HG03442 (cell line): ENCODE measurements at regions not wholly inside any gene's neighbourhood (a gene's known extent, or its start where the extent isn't known, plus 50 kb on each side); places are given as distances from the start of the nearest gene placed in this dataset.
"Not testable (repeated sequence)": the region's sequence is repeated elsewhere in the genome, so short reads cannot be mapped to it uniquely, and the experiment has no call there.

Source experiments
- ATAC-seq: cut with Tn5 transposase; IDR thresholded peaks from one replicate; pipeline ENCODE4 v1.9.1; 2021; ENCODE audit warnings: mild to moderate bottlenecking, moderate library complexity; ENCODE audit not compliant: unreplicated experiment

DNA sequence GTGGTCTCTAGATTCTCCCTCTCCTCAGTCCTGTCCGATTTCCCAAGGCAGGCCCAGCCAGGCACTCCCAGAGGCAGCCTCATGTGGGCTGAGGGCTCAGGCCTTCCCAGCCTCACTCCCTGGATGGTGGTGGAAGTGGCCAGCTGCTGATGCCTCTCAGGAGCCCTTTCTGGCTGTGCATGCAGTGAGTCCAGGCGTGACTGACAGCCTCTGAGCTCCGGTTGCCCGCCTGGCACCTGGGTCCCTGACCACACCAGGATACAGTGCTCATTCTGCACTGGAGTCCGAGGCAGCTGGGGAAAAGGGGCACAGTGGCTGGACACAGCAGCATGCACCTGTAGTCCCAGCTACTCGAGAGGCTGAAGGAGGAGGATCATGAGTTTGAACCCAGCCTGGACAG, 132.6 kb downstream of the CUL2 start:
- no peak for ATAC-seq

DNA sequence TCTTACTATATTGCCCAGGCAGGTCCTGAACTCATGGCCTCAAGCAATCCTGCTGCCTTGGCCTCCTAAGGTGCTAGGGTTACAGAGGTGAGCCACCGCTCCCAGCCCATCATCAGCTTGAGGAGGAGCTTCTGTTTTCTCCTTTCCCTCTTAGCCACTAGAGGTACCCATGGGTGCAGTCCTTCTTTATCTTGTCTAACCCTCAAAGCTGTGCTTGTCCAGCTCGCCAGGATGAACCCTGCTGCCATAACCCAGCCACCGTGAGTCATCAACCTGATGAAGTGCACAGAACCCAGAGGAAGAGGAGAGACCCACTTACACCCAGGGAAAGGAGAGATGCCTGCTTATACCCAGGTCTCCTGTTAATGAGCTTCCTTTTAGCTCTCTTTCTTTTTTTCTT, 133.4 kb downstream of the CUL2 start:
- no peak for ATAC-seq

DNA sequence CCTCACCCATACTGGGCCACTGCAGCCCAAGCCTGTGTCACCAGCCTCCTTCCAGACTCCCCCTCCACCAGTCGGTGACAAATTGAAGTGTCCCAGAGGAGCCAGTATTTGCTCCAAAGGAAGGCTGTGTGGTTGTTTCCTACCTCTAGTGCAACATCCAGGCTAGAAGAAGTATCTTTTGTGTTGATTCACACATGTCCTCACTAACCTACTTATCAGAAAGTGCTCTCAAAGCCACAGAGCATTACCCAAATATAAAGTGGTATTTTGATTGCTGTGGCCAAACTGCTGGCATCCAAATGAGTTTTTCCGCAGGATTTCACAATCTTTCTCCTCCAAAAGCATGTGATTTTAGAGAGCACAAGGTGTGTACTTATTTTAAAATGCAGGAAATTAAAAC, 134.8 kb downstream of the CUL2 start:
- no peak for ATAC-seq

DNA sequence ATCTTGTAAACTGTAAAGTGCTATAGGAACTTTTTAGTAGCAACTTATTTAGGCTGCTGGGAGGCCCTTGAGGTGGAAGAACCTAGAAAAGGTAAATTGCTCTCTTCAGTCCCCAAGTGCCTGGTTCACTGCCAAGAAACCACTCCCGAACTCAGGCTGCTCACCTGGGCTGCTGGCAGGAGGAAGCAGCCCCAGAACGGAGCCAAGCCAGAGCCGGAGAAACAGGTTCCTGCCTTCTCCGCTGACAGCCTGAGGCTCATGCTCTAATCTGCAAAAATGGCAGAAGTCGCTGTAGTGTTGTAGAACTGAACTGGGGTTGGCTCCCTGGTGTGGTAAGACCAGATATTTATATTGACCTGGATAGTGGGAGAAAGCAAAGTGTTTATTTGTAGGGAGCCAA, 136.0 kb downstream of the CUL2 start:
- ATAC-seq = no peak

DNA sequence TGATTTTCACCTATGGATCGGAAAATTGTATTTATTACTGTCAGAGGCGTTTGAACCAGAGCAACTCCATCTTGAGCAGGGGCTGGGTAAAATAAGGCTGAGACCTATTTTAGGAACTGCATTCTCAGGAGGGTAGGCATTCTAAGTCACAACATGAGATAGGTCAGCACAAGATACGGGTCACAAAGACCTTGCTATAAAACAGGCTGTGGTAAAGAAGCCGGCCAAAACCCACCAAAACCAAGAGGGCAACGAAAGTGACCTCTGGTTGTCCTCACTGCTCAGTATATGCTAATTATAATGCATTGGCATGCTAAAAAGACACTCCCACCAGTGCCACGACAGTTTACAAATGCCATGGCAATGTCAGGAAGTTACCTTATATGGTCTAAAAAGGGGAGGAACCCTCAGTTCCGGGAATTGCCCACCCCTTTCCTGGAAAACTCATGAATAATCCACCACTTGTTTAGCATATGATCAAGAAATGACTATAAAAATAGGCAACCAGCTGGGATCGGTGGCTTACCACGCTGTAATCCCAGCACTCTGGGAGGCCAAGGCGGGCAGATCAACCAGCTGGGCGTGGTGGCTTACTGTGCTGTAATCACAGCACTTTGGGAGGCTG, 136.3 kb upstream of the PARD3 start:
- not testable (repeated sequence) for ATAC-seq

DNA sequence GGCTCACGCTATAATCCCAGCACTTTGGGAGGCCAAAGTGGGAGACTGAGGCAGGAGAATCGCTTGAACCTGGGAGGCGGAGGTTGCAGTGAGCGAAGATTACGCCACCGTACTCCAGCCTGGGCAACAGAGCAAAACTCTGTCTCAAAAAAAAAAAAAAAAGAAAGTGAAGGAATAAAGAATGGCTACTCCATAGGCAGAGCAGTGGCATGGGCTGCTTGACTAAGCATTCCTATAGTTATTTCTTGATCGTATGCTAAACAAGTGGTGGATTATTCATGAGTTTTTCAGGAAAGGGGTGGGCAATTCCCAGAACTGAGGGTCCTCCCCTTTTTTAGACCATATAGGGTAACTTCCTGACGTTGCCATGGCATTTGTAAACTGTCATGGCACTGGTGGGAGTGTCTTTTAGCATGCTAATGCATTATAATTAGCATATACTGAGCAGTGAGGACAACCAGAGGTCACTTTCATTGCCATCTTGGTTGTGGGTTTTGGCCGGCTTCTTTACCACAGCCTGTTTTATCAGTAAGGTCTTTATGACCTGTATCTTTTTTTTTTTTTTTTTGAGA, 130.9 kb upstream of the PARD3 start:
- ATAC-seq = not testable (repeated sequence)

DNA sequence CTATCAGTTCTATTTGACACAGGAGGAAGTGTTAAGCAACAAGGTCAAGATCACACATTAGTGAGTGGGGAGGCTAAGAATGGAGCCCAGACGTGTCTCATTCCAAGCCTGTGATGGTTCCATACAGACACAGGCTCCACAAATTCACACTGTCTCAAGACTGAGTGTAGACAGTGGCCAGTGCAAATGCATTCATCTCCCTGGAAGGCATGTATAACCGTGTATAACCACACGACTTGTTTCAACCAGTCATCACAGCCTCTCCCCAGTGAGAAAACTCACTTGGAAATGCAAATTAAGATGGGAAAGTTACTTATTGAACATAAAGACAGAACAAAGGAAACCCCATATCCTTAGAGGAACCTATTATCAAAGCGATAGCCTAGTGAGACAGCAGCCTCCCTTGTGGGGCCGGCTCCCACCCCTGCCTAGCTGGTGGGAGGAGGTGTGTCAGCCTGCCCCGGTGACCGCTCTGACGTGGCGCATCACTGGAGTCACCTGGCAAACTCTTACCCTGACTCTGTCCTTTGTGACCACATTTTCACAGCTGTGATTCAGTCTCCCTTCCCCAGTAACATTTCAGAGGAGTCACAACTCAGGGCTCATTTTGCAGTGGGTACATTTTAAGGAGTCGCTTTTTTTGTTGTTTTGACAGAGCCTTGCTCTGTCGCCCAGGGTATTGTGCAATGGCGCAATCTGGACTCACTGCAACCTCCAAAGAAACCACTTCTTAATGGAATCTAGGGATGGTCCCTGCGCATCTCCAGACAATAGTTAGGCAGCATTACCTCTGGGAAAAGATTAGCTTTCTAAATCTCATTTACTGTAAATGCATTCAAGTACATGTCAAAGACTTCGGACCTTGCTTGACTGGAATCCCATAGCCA, 126.6 kb upstream of the PARD3 start:
- peak; percentile 65 for ATAC-seq

DNA sequence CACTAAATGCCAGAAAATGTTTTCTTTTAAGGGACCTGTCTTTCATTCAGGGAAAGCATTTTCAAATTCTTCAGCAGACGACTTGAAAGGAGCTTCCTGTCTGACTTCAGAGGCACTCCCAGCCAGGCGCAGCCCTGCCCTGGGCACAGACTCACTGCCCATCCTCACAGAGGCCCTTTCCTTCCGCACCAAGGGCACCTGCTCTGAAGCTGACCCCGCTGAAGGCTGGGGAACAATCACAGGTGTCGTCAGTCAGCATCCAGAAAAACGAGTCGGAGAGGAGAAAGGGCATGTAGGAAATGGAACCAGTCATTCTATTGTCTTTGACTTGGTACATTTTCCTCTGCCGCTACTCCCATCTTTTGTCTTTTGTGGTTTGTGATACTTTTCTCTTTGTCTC, 125.3 kb upstream of the PARD3 start:
- ATAC-seq = no peak

DNA sequence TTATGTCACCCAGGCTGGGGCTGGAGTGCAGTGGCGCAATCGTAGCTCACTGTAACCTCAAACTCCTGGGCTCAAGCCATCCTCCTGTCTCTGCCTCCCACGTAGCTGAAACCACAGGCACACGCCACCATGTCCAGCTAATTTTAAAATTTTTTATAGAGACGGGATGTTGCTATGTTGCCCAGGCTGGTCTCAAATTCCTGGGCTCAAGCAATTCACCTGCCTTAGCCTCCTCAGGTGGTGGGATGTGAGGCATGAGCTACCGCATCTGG, 123.2 kb upstream of the PARD3 start:
- no peak for ATAC-seq

DNA sequence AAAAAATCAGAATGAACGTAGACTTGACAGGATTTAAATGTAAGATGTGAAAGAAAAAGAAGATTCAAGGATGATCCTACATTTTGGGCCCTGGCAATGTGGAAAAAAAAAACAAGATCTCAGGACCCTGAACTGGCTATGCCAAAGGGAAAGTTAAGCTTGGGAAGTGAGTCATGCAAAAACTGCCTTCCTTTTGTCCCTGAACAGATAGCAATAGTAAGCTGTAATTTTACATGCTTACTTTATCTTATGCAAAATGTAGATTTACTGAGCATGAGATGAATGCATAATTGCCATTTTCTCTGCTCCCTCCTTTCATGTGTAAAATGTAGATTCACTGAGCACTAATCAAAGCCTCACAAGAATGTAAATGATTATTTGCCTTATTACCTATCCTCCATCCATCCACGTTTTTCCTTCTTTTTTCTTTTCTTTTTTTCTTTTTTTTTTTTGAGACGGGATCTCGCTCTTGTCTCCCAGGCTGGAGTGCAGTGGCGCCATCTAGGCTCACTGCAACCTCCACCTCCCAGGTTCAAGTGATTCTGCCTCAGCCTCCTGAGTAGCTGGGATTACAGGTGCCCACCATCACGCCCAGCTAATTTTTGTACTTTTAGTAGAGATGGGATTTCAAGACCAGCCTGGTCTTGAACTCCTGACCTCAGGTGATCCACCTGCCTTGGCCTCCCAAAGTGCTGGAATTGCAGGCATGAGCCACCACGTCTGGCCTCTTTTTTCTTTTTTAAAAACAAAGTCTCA, 122.7 kb upstream of the PARD3 start:
- ATAC-seq = not testable (repeated sequence)

DNA sequence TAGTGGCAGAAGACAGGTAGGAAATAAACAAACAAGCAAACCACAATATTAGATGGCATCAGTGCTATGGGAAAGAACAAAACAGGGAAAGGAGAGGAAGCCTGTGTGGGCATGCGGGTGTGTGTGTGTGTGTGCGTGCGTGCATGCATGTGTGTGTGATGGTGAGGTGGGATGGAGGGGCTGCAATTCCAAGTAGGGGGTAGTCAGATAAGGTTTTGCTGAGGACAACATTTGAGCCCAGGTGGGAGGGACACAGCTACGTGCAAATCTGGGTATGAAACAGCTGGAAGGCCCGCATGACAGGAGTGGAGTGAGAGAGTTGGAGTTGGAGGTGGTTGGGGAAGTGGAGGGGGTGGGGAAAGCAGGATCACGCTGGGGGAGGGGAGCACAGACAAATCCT, 121.0 kb upstream of the PARD3 start:
- no peak for ATAC-seq

DNA sequence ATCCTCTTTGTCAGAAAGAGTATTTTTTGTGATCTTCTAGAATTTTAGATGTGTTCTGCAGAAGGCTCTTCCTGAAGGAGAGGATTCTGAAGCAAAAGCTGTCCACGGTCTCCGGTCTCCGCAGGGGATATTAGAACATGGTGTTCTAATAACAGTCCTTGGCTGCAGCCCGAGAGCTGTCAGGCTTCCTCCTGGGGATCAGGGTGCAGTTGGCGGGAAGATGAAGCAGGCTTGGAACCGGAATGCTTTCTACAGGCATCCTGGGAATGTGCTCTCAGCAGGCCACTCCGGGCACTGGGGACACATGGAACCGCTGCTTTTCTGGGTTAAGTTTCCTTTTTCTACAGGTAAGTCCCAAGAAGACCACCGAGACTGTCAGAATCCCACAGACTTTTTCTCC, 118.6 kb upstream of the PARD3 start:
- no peak for ATAC-seq

DNA sequence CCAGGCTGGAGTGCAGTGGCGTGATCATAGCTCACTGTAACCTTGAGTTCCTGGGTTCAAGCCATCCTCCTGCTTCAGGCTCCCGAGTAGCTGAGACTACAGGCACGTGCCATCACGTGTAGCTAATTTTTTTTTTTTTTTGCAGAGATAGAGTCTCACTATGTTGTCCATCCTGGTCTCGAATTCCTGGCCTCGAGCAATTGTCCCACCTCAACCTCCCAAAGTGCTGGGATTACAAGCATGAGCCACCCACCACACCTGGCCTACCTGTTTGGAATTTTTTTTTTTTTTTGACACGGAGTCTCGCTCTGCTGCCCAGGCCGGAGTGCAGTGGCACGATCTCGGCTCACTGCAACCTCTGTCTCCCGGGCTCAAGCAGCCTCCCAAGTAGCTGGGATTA, 117.1 kb upstream of the PARD3 start:
- no peak for ATAC-seq

DNA sequence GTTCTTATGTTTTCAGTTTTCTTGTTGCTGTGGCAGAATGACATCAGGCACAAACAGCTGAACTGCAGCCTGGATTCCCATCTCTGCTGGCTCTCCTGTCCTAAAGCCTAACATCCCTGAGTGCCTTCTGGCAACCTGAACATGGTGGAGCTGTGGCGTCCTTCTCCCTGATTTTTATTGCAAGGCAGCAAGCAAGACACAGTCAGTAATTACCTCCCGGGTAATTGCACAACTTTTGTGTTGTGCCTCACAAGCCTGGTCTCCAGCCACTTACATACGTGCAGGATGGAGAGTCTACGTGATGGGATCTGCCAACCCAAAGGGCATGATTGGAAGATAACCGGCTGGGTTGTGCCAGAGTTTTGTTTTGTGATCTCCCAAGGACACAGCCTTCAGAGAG, 116.1 kb upstream of the PARD3 start:
- ATAC-seq = no peak

DNA sequence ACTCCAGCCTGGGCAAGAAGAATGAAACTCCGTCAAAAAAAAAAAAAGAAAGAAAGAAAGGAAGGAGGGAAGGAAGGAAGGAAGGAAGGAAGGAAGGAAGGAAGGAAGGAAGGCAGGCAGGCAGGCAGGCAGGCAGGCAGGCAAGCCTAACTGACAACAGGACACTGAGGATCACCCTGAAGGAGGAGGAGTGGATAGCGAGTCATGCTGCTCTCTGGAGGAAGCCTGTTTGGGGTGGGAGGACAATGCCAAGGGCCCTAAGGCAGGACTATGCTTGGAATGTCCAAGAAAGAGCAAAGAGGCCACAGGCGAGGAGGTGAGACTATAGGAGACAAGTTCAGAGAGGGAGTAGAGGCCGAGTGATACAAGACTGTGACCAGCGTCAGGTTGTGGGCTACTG, 107.0 kb upstream of the PARD3 start:
- ATAC-seq = no peak

DNA sequence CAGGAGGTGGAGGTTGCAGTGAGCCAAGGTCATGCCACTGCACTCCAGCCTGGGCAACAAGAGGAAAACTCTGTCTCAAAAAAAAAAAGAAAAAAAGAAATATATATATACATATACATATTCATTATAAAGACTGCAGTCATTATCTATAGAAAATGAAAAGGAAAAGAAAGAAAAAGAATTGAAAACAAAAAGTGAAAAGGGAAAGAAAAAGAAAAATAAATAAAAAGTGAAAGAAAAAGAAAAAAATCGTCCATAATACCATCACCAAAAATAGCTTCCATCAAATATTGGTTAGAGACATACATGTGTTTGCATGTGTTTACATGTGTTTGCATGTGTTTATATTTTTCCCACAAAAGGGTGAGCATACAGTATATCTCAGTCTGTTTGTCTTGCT, 105.5 kb upstream of the PARD3 start:
- ATAC-seq = no peak

DNA sequence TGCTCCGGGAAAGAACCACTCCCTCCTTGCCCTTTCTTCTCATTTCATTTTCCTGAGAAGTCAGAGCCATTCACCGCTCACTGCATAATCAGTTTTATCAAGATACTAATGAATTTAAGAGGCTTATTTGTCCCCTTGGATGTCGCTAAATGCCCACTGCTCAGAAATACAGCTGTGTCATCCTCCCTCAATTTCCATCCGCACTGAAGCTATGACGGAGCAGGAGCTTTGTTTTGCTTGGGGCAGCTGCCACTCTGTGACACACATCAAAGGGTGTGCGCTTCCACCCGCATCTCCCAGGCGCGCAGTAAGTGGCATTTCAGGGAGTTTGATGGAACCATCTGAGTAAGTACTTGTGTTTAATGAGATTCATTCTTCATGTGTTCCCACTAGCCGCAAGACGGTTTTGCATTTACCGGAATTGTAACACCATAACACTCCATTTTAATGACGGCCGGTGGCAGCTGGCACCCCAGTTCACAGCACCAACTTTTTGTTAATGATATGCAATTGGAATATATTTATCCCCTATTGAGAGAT, 103.8 kb upstream of the PARD3 start:
- ATAC-seq = no peak

DNA sequence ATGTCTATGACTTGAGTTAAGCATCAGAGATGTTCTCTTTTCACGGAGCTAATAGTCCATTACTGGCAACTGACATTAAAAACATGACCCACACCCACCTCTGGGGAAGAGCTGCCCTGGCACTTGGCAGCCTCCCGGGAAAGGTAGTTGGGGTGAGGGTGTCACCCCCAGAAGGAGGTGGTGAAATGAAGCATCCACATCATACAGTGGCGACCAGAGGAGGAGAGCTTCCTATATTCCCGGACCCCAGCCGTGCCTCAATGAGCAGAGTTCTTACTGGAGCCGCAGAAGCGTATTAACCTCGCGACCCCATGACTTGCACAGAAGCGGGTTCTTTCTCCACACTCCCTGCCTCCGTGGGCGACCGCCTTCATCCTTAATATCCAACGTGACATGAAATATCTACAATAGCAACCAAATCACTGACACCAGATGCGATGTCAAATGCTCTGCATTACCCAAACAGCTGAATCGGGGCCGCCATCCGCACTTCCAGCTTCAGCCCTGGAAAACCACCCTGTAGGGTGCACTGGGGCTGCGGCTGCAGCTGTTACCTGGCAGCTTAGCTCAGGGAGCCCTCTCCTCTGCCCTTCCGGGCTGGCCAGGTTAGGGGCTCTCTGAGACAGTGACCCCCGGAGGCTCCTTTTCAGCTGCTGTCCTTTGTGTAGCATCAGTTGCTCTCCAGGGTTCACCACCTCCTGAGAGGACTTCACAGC, 103.1 kb upstream of the PARD3 start:
- no peak for ATAC-seq

DNA sequence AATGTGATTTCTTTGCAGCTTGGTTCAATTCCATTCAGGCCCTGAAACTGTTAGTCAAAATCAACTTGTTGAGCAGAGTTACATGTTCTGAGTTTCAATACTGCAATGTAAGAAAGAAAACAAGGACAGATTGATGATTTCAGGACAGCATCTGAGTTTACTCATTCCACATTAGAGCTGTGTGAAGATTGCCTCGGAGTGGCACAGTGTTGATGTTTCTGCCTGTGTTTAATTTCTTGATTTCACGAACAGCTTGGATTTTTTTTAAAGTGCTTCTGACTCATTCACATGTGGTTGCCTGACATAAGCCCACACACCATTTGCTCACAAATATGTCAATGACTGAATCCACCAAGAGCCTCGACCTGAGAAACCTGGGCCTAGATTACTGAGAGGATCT, 101.2 kb upstream of the PARD3 start:
- ATAC-seq = no peak

DNA sequence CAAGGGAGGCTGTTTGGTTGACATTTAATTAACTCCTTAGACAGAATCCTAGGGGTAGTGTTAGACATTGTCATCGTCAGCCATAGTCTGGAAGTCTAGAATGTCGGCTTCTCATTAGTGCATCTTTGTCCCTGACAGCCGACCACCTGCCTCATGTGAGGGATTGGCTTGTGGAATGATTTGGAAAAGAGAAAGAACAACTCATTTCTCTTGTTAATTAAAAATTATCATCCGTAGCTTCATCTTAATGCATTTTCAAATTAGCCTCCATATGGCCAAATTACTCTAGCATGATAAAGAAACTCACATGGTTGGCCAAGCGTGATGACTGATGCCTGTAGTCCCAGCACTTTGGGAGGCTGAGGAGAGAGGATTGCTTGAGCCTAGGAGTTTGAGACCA, 97.7 kb upstream of the PARD3 start:
- ATAC-seq = no peak

DNA sequence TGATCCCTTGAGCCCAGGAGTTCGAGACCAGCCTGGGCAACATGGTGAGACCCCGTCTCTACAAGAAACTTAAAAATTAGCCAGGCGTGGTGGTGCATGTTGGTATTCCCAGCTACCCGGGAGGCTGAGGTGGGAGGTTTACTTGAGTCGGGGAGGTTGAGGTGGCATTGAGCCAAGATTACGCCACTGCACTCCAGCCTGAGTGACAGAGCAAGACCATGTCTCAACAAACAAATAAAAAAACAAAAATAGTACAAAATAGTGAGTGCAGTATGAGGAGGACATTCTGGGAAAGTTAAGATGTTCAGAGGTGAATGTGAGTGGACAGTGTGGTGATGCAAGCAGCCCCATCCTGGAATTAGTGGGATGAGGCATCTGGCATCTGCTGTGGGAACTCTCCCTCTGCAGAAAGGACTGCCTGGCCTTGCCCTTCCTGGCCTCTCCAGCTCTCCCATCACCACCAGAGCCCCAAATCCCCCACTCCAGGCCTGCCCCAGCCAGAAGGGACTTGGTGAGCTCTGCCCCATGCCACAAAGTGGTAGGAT, 96.6 kb upstream of the PARD3 start:
- ATAC-seq = no peak
